ENCODE measurements at regions not wholly inside any gene's neighbourhood (a gene's known extent, or its start where the extent isn't known, plus 50 kb on each side); places are given as distances from the start of the nearest gene placed in this dataset.

GRCh38 chr22:26904483-26904882 lies 247.1 kb downstream of the MIAT start (continued):
- TF ChIP-seq, protein P1, sequence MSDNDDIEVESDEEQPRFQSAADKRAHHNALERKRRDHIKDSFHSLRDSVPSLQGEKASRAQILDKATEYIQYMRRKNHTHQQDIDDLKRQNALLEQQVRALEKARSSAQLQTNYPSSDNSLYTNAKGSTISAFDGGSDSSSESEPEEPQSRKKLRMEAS (IDR thresholded peaks at IDR 0.05): 0 out of 2 replicates have a peak, but pooled peaks have one; percentile 26
- TF ChIP-seq CBX8 (IDR thresholded peaks at IDR 0.05; ENCODE audit: borderline replicate concordance, low read depth, low read length): no peak
- no peak for TF ChIP-seq ZNF274 (IDR thresholded peaks at IDR 0.05; ENCODE audit: borderline replicate concordance, extremely low read depth, low read length)
- no peak for TF ChIP-seq SIX5 (IDR thresholded peaks at IDR 0.05; ENCODE audit: low read depth, low read length)
- TF ChIP-seq EGR1 (IDR thresholded peaks at IDR 0.05; ENCODE audit: borderline replicate concordance, low read depth, low read length): no peak
- no peak for TF ChIP-seq CEBPB (IDR thresholded peaks at IDR 0.05; ENCODE audit: low read depth, low read length)
- no peak for TF ChIP-seq ATF3 (IDR thresholded peaks at IDR 0.05; ENCODE audit: insufficient read depth, low read depth, low read length)
- TF ChIP-seq, protein P2, sequence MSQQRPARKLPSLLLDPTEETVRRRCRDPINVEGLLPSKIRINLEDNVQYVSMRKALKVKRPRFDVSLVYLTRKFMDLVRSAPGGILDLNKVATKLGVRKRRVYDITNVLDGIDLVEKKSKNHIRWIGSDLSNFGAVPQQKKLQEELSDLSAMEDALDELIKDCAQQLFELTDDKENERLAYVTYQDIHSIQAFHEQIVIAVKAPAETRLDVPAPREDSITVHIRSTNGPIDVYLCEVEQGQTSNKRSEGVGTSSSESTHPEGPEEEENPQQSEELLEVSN (IDR thresholded peaks at IDR 0.05): no peak
- TF ChIP-seq HDAC2 (IDR thresholded peaks at IDR 0.05; ENCODE audit: borderline replicate concordance in 1 of 2, low read depth in 2 of 2, low read length in 2 of 2): peak in 1 of 2 experiments; percentile 97; a peak in 3 of 4 replicates
- TF ChIP-seq FOSL1 (IDR thresholded peaks at IDR 0.05; ENCODE audit: insufficient read depth, low read depth, low read length): no peak
- TF ChIP-seq BACH1 (IDR thresholded peaks at IDR 0.05; ENCODE audit: low read length): no peak
- no peak for TF ChIP-seq RXRA (IDR thresholded peaks at IDR 0.05; ENCODE audit: insufficient read depth, low read depth, low read length)
- TF ChIP-seq BCL11A (IDR thresholded peaks at IDR 0.05; ENCODE audit: low read depth in 2 of 2, low read length in 2 of 2): no peak
- TF ChIP-seq HDAC6 (IDR thresholded peaks at IDR 0.05; ENCODE audit: low read depth, low read length): no peak
- no peak for TF ChIP-seq CBX5 (IDR thresholded peaks at IDR 0.05; ENCODE audit: low read depth, low read length)
- TF ChIP-seq EP300 (IDR thresholded peaks at IDR 0.05; ENCODE audit: borderline replicate concordance in 1 of 2, low read depth in 2 of 2, low read length in 2 of 2): no peak; a peak in 1 of 3 replicates
- TF ChIP-seq NANOG (IDR thresholded peaks at IDR 0.05; ENCODE audit: insufficient read depth, low read depth, low read length, poor library complexity, severe bottlenecking): no peak

All from H1 (cell line).